NCI-H82 treated with DMSO at 0.1 percent for 48 hours (cell line): ENCODE measurements at regions not wholly inside any gene's neighbourhood (a gene's known extent, or its start where the extent isn't known, plus 50 kb on each side); places are given as distances from the start of the nearest gene placed in this dataset.

ENCODE experiments used
- DNase-seq: peaks from one replicate; lab custom pipeline; 2025; ENCODE audit not compliant: unreplicated experiment; lab: John Stamatoyannopoulos, UW

DNA sequence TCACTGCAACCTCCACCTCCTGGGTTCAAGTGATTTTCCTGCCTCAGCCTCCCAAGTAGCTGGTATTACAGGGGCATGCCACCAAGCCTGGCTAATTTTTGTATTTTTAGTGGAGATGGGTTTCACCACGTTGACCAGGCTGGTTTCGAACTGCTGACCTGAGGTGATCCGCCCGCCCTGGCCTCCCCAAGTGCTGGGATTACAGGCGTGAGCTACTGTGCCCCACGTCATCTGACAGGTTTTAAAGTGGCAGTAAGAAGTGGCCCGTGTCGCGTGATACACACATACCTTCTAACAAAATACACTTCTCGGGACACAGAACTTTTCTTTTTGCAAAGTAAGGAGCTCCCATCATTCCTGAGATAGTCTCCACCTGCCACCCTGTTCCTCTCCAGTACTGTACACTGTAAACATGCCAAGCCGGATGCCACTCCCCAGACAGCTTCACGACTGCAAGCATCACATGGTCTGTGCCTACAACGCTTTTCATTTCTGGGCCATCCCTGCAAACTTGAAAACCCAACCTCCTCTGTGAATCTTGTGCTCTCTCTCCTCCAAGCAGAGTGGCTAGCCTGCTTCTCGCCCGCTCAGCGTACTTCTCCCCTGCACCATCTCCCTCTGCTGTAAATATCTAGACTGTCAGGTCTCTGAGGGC is 256.3 kb upstream of the KLF14 start:
- DNase-seq = no peak

DNA sequence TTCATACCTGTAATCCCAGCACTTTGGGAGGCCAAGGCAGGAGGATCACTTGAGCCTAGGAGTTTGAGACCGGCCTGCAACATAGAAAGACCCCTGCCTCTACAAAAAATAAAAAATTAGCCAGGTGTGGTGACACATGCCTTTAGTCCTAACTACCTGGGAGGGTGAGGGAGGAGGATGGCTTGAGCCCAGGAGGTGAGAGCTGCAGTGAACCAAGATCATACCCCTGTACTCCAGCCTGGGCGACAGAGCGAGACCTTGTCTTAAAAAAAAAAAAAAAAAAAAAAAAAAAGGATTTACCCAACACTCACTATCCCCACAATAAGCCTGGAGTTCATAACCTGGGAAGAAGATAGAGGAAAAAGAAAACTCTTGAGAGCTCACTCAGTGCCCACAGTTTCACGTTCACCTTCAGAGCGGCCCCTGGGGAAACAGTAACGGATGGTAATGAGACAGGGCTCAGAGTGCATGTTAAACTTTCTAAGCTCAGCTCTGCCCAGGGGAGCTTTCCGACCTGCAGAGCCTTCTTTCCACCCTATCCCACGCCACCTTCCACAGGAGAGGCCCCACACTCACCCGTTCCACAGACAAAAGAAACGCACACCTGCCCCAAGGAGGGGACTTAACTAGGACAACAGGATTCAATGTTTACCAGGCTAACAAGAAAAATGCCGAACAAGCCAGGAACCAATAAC is 259.8 kb upstream of the KLF14 start:
- DNase-seq = no peak

DNA sequence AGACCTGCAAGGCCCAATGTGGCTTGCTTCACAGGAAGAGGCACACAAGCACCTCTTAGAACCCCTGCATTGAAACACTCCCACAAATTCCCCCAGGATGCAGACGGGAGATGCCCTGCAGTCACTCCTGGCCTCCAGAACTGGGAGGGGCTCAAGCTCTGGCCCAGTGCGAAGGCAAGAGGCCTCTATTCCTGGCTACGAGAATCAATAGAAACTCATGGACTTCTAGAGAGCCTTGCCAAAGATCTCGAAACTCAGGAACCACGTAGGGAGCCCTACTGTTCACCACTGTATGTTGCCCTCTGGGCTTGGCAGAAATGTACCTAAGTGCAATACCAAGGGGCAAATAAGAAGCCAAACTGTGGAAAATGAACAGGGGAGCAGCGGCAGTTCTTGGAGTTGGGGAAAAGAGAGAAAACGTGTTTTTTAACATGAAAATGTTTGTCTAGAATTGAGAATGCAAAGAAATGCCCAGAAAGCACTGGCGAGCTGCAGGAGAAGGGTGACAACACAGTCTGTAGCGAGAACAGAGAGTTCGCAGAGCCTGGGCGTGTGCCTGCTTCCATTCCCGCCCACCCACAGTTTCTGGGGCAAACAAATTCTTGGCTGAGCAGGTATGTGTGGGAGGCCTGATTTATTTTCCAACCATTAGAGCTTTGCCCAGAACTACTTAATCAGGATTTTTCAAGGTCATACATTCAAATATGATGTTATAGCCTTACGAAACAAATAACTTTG is 260.5 kb upstream of the KLF14 start:
- no peak for DNase-seq

DNA sequence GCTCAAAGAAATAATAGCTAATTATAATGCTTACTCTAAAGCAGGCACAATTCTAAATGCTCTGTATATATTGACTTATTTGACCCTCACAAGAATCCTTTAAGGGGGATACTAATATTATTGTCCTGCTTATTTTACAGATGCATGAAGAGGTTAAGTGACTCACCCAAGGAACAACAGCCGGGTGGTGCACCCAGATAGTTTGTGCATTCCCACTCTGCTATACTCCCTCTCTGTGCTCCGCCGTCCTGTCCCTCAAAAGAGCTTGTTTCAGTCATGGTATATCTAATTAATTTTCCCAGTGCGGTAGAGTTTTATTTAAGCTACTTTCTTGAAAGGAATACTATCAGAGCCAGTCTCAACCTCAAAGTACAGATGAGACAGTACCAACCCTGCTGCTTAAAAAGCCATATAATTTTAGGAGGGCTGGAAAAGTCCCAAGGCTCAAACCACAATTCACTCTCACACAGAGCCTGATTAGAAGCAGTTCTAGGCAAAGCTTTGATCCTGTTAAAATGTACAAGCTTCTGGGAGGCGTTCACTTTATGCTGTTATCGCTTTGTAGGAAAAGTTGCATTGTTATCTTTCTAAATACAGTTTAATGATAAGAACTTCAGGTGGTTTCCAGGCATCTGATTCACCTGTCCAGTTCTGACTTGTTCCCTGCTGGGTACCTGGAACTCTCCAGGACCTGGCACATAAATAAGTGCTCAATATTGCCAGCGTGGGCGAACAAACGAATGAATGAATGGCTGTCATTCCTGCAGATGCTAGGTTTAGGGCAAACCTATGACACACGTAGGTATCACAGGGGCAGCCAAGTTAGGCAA is 261.5 kb upstream of the KLF14 start:
- DNase-seq = no peak

DNA sequence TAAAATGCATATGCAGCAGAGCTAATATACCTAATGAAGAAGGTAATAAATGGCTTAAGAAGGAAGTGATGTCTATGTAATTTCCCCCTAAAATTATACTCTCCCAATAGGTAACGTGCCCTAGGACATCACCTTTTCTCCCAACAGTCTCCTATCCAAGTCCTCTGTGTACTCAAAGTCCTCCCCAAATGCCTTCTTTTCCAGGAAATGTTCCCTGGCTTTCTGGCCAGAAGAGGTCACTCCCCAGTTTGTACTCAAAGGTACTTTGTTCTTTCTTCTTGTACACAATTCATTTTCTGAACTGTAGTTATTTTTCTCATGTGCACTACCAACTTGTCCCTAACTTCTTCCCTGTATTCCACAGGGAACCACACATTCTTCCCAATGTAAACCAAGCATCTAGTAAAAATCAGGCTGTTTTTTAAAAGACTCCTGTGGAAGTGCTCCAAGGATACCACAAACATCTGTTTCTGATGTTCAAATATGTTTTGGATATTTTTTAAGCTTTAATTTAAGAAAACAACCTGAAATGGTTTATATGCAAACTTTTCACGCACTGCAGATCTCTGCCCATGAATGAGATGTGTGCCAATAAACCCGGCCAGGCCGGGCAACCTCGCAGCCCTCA is 262.3 kb upstream of the KLF14 start:
- no peak for DNase-seq

DNA sequence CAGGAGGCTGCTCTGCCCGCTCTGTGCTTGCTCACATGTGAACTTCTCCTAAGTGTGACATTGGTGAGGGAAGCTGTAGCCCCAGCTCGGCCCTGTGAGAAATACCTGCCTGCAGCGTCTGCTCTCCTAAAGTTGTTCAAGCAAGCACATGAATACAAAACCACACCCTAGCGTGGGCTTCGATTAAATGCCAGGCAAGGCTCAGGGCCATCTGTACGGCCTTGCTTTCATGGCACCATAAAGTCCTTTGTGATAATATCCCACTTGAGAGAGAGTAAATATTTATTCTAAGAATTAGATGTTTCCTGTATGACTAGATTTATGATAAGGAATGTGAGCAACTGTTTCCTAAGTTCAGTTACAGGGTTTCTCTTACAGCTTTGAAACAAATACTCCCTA is 262.8 kb upstream of the KLF14 start:
- no peak for DNase-seq

DNA sequence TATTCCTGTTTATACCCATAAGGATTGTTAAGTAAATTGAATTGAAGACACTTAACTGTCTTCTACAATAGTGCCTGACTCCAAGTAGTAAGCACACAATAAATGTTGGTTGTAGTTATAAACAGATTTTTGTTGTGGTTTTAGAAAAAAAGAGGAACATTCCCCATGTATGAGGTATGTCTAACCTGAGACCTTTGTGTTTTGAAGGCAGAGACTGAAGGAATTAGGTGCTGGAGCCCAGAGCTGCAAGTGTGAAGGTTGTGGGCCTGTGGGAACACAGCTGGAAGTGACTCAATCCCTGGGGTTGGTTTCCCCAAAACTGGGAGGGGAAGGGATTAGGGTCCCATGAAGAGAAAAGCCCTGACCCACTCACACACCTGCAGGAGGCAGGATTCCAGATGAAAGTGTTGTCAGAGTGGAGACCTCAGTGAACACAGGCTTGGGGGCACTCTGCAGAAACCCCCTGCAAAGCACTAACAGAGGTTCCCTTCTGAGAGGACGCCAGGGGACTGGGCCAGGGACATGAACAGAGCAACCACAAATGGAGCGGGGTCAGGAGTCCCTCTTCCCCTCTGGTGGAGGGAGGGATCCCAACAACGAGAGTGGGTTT is 265.1 kb upstream of the KLF14 start:
- DNase-seq = no peak

DNA sequence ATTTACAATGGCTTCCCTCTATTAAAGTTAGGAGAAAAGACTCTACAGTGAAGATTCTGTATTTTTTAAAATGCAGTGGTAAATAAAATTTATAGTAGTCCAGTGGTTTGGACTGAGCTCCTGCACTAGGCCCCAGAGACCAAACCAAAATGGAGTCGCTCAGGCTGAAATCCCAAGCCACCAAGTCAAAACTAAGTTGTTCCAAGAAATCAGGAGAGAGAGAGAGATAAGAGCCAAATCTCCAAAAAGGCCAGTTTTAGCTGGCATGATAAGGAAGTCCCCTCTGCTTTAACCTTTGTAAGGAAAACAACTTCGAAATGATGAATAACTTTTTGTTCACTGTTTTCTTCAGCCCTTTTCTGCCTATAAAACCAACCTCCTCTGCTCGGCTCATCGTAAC is 265.9 kb upstream of the KLF14 start:
- no peak for DNase-seq

DNA sequence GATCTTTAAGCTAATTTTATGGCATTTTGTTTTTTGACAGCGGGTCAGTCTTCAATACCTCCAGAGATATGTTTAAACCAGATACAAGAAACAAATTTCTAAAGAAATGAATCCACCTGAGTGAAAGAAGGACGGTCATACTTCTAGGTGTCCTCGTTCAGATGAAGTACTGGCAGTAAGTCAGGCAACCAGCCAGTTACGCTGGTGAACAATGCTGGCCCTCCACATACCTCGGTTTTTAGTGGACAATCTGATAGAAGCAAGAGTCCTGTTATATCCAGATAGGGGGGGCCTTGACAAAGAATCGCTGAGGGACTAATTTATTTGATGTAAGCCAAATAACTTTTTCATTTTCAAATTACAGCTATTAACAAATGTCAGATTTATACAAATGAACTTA is 266.4 kb upstream of the KLF14 start:
- DNase-seq = no peak

DNA sequence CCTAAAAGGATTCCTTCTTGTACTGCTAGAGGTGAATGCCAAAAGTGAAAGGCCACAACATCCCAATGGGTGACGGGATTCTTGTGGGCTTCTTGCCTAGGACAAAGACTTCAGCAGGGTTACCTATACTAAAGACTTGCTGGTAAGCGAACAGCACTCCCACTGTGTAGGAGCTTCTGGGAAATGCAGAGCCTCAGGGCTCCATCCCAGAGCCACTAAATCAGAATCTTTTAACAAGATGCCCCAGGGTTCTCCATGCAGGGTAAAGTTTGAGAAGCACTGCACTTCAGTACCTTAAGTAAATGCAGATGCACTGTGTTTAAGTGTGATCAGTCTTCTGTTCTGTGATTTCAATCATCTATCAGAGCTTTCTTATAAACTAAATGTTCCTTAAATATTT is 266.9 kb upstream of the KLF14 start:
- no peak for DNase-seq

DNA sequence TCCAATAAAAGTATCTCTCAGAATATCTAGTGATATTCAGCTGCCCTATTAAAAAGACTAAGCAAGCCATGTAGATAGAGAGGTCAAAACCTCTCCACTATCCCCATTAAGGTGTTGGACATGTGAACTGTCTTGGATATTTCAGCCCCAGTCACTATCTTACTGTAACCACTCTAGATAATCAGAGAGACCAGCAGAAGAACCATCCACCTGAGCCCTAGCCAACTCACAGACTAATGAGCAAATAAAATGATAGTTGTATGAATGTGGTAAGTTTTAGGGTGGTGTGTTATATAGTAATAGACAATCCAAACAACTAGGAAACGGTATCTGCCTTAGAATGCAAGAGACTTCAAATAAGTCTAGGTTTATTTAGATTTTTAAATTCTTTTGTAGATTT is 268.6 kb upstream of the KLF14 start:
- no peak for DNase-seq

DNA sequence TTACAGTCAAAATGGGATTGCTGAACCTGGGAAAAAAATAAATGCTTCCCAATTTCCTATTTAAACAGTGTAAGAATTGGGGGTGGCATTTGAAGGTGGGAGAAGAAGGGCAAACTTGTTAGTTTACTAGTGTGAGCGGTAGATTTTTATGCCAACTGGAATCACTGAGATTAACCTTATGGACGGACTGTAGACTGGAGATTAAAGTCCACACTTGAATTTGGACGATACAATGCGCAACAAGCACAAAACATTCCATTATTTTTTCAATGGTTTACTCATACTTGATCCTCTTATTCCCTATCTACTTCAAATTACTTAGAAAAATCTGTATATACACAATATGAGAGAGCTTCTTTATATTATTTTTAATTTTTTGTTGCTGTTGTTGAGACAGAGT is 269.6 kb upstream of the KLF14 start:
- DNase-seq = no peak

DNA sequence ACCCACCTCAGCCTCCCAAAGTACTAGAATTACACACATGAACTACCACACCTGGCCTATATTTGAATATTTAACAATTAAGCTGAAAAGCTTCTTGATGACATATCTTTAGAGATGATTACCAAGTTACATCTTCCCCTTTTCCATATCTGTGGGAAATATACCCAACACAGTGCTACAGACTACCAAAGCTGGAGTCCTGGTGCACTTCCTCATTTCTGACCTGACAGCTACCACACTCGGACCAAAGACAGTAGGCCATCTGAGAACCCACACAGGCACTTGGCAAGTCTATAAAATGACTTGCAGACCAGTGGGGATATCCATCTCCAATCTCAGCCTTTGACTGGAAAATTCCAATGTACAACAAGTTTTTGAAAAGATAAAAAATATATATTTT is 270.4 kb upstream of the KLF14 start:
- DNase-seq = no peak

DNA sequence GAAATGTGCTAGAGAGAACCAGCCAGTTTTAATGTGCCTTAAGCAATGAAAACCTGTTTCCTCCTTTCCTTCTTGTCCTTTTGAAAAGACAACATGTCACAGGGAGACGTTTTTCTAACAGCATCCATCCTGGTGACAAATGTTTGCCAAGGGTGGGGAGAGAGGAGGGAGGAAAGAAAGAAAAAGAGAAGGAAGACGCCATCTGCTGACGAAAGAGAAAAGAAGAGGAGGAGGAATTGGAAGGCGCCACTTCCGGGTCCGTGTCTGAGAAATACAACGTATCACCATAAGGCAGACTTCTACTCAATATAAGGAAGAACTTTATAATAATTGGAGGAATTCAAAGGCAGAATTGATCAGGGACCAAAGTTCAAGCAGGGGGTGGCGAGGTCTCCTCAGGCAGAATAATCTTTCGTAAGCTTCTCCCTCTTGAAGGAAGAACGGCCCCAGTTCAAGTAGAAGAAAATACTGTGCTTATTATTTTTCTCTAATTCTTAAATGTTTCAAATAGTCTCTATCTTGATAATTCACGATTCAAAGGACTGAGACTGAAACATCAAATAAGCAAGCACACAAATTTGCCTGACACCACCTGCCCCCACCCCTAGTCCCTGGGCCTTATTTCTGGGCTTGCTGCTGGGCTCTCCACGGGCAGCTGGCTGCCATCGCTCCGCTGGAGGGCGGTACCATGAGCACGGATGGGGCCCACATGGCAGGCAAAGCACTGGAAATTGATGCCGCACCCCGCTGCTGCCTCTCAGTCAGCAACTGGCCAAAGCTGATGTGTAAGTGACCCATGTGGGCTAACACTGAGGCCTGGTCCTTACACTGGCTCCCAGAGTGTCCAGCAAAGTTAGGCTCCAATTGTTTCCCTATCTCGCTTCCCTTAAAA is 273.7 kb upstream of the KLF14 start:
- no peak for DNase-seq

DNA sequence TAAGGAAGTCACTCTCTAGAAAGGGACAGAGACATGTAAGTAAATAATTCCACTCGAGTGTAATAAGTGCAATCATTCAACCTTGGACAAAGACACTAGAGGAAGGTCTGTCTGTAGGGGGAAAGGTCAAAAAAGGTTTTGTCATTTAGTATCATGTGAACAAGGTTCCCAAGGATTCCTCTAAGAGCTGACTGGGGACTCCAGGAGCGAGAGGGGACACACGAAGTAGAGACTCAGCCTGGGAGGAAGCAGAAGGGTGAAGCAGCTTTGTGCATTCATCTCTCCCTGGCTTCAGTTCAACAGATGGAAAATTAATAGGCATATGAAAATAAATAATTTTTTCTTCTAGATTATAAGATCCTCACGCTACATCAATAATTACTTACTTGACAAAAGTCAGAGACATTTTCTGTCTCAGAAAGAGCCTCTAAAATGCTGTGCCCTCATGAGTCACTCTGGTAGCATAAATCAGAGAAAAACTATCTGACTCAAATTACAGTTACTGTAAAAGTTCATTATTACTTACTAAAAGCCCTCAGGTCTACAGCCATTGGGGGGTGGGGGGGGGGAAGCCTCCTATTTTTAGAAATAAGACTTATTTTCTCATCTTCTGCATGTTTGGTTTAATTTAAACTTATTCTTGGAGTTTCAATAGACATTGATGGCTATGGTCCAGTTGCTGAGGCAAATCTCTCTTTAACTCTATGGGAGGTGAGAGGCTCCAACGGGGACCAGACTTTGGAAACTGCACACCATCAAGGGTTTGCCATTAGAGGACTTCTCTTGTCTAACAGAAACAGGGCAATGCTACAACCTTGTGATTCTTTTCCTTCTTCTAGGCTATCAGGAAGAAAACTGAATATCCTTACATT is 275.1 kb upstream of the KLF14 start:
- DNase-seq = no peak

DNA sequence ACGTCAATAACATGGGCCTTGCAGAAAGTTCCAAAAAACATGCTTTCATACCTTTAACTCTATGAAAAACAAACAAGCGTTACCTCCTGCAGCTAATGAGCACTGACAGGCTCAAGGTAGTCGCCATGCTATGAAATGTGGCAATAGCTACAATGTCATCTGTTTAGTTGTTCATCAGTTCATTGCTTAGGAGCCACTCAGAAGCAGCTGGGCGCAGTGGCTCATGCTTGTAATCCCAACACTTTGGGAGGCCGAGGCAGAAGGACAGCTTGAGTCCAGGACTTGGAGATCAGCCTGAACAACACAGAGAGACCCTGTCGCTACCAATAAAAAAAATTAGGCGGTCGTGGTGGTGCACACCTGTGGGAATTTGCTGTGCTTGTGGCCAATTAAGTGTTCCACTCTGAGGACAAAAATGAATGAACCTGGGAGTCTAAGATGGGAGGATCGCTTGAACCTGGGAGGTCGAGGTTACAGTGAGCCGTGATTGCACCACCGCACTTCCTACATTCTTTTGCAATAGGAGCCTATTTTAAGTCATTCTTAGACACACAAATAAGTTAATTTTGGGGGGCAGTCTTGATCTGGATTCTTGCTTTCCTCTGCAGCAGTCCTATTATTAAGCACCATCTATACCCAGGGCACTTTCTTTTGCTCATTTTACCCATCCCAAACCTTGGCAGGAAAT is 276.2 kb upstream of the KLF14 start:
- no peak for DNase-seq

DNA sequence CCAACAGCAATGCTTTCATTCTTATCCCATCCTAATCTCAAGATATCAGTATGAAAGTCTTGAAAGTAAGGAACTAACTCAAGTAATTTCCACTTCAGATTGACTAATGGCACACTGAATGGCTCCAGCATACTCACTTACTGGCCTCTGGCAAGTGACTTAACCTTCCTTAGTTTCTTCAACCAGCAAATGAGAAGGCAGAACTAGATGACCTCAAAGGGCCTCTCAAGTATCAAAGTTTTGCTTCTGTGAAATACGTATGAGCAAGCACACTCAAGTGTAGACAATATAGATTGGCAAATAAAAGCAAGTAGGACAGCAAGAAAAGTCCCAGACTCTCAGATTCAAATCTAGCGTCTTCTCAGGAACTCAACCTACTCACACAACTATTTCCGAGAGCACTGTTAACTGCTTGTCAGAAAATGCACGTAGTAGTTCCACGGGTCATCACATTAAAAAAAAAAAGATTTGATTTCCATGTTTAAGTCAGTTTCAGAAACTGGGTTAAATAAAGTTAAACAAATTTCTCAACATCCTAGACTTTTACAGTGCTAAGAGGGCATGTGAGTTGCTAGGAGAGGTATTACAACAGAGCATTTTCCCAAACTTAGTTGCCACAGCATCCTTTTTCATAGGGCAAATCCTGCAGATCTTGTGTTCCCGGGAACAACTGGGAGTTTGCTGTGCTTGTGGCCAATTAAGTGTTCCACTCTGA is 276.9 kb upstream of the KLF14 start:
- no peak for DNase-seq

DNA sequence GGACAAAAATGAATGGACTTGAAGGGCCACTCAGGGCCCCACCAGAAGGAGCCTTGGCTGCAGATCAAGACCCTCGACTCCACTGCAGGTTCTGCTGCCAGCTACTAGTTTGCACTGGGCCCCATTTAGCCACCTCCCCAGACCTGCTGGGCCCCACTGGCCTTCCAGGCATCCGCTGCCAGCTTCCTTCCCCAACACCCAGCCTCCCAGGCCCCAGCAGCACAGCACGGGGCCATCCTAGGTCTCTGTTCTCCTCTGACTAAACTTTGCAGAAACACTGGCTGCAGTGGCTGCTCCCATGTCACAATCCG is 277.4 kb upstream of the KLF14 start:
- no peak for DNase-seq
